SK-N-MC (cell line): ENCODE measurements at regions not wholly inside any gene's neighbourhood (a gene's known extent, or its start where the extent isn't known, plus 50 kb on each side); places are given as distances from the start of the nearest gene placed in this dataset.

Experiments used
- EZH2 ChIP-seq: fragments of 200-600 bp; sonication (generic); IDR thresholded peaks from one replicate; pipeline ENCODE4 v1.6.1; 2017; ENCODE audit warnings: antibody characterized with exemption
- FOXP2 ChIP-seq: optimal IDR thresholded peaks from 2 replicates; pipeline ENCODE3; 2011; ENCODE audit warnings: mild to moderate bottlenecking, moderate library complexity; ENCODE audit not compliant: insufficient read depth; ENCODE audit errors: extremely low read length, control extremely low read depth
- POLR2AphosphoS5 ChIP-seq: IDR thresholded peaks from 2 replicates; pipeline ENCODE4 v1.6.1; 2012; ENCODE audit warnings: mild to moderate bottlenecking, low read depth, low read length, borderline replicate concordance

- TF ChIP-seq EZH2 (no peak), POLR2AphosphoS5 (no peak), FOXP2 (no peak)
Observed at GRCh38 chr2:16485251-16485650, 180.4 kb downstream of the CYRIA start.
